K562 (cell line): ENCODE measurements at regions not wholly inside any gene's neighbourhood (a gene's known extent, or its start where the extent isn't known, plus 50 kb on each side); places are given as distances from the start of the nearest gene placed in this dataset.
A peak's percentile ranks its signal among the peaks of the same experiment; 100 is the strongest.

Experiments
- ATAC-seq: fragments of 200-7000 bp; cut with Tn5 transposase; 3 replicates; pipeline ENCODE4 v1.9.1; 2020; ENCODE audit warnings: moderate library complexity
- BruUV-seq: library from RNA; stranded (reverse); fragments of 400-500 nt; replicated peaks from 2 replicates; lab custom pipeline; 2021; lab: Mats Ljungman, UMichigan
- CTCF ChIA-PET: fragments of 300-600 bp; formaldehyde crosslinking; extraction: SDS; loops from one replicate; lab custom pipeline; 2021; ENCODE audit warnings: low intra/inter-chr PET ratio; lab: Yijun Ruan, JAX
- POLR2A ChIA-PET: fragments of 300-600, 350-650 bp; sonication (Branson Sonifier 250); formaldehyde crosslinking; extraction: SDS; loops from one replicate; lab custom pipeline; 2021; ENCODE audit warnings: antibody characterized with exemption, inconsistent platforms; lab: Yijun Ruan, JAX
- DNase-seq, 4 experiments: peaks; one replicate each; pipeline versions ENCODE4 v3.0.0 to v3.0.0-alpha.2; 2011 to 2018; ENCODE audit warnings: low spot score in 3 of 4, mixed read lengths in 3 of 4; ENCODE audit errors: extremely low read depth in 1 of 4
- FAIRE-seq: peaks from 2 replicates; lab custom pipeline; 2011; peaks lifted over from hg19 to GRCh38; lab: Jason Lieb, UNC
- H2AFZ ChIP-seq: 2 replicates; pipeline ENCODE4 v1.6.0; 2011; ENCODE audit warnings: low read depth, low read length, control low read depth, inconsistent platforms
- H3K27ac ChIP-seq: fragments of 200-600 bp; 3 replicates; pipeline ENCODE4 v1.8.0; 2011; ENCODE audit warnings: low read depth, mild to moderate bottlenecking, control low read depth, inconsistent platforms, low read length, moderate library complexity, mixed read lengths; ENCODE audit errors: extremely low read depth
- H3K27me3 ChIP-seq, 2 experiments: fragments of 300-600 bp in 1 of 2; 2 replicates in 1 of 2; 3 replicates in 1 of 2; pipeline versions ENCODE4 v1.6.0 to v1.8.0; 2011; ENCODE audit warnings: inconsistent platforms in 2 of 2, low read length in 2 of 2, mild to moderate bottlenecking in 1 of 2, mixed read lengths in 1 of 2, moderate library complexity in 1 of 2; ENCODE audit not compliant: control insufficient read depth in 2 of 2, insufficient read depth in 2 of 2
- H3K36me3 ChIP-seq: fragments of 300-600 bp; 3 replicates; pipeline ENCODE4 v1.8.0; 2011; ENCODE audit warnings: mild to moderate bottlenecking, low read length, inconsistent platforms; ENCODE audit not compliant: control insufficient read depth, insufficient read depth
- H3K4me1 ChIP-seq, 2 experiments: fragments of 200-600 bp in 1 of 2; replicated peaks in 1 of 2; 2 replicates in 1 of 2; 3 replicates in 1 of 2; pipeline versions ENCODE4 v1.5.1 to v1.8.0; 2011; ENCODE audit warnings: inconsistent platforms in 2 of 2, low read length in 2 of 2, mild to moderate bottlenecking in 1 of 2, mixed read lengths in 1 of 2, moderate library complexity in 1 of 2; ENCODE audit not compliant: control insufficient read depth in 2 of 2, insufficient read depth in 2 of 2
- H3K4me2 ChIP-seq: 2 replicates; pipeline ENCODE4 v1.6.1; 2011; ENCODE audit warnings: low read length, control low read depth, inconsistent platforms, mixed read lengths; ENCODE audit not compliant: insufficient read depth
- H3K4me3 ChIP-seq: fragments of 200-600 bp; sonication (generic), shearing (Covaris generic); 2 replicates; pipeline ENCODE4 v1.5.1; 2016; ENCODE audit warnings: control low read depth, inconsistent platforms
- H3K79me2 ChIP-seq: fragments of 200-600 bp; 3 replicates; pipeline ENCODE4 v1.8.0; 2011; ENCODE audit warnings: low read length, inconsistent platforms; ENCODE audit not compliant: control insufficient read depth, insufficient read depth
- H3K9ac ChIP-seq, 2 experiments: 2 replicates each; pipeline versions ENCODE4 v1.6.0 to v1.6.1; 2011; ENCODE audit warnings: low read depth in 2 of 2, low read length in 2 of 2, control low read depth in 1 of 2, inconsistent platforms in 1 of 2, mild to moderate bottlenecking in 1 of 2, mixed read lengths in 1 of 2; ENCODE audit not compliant: insufficient read depth in 1 of 2
- H3K9me1 ChIP-seq: one replicate; pipeline ENCODE4 v1.6.0; 2011; ENCODE audit warnings: inconsistent platforms, mild to moderate bottlenecking, low read length, moderate library complexity; ENCODE audit not compliant: control insufficient read depth, insufficient read depth
- H3K9me3 ChIP-seq: replicated peaks from 2 replicates; pipeline ENCODE4 v1.5.1; 2011; ENCODE audit warnings: low read depth, low read length, inconsistent platforms; ENCODE audit not compliant: control insufficient read depth, insufficient read depth
- H4K20me1 ChIP-seq: replicated peaks from 2 replicates; pipeline ENCODE4 v1.6.1; 2011; ENCODE audit warnings: low read length, inconsistent platforms, mixed read lengths; ENCODE audit not compliant: control insufficient read depth, insufficient read depth
- BACH1 ChIP-seq: fragments of 200-800 bp; sonication (Bioruptor generic); IDR thresholded peaks from 2 replicates; pipeline ENCODE4 v1.6.1; 2016; ENCODE audit warnings: missing genetic modification characterization, missing compliant biosample characterization
- BRF1 ChIP-seq: IDR thresholded peaks from 3 replicates; pipeline ENCODE4 v1.6.1; 2011; ENCODE audit warnings: borderline replicate concordance, mild to moderate bottlenecking; ENCODE audit not compliant: insufficient read length; ENCODE audit errors: extremely low read depth
- CBX3 ChIP-seq, 2 experiments: IDR thresholded peaks; 1 replicate in 1 of 2; 2 replicates in 1 of 2; pipeline ENCODE4 v1.6.1; 2012; ENCODE audit warnings: inconsistent platforms in 2 of 2, low read length in 2 of 2, borderline replicate concordance in 1 of 2, control low read depth in 1 of 2
- FOXM1 ChIP-seq, 2 experiments: fragments of 450-650 bp in 1 of 2; sonication (generic) in 1 of 2; formaldehyde crosslinking in 1 of 2; IDR thresholded peaks; 2 replicates each; pipeline versions ENCODE4 v1.6.1 to v1.9.0; 2017 to 2022; ENCODE audit warnings: low read depth in 2 of 2, mild to moderate bottlenecking in 2 of 2, missing genetic modification reagents in 1 of 2, moderate library complexity in 1 of 2
- HDAC1 ChIP-seq, 2 experiments: fragments of 450-650 bp; IDR thresholded peaks; 2 replicates each; pipeline ENCODE4 v1.6.1; 2016 to 2017; ENCODE audit warnings: inconsistent platforms in 1 of 2, mild to moderate bottlenecking in 1 of 2, moderate library complexity in 1 of 2
- NFIC ChIP-seq: fragments of 450-650 bp; IDR thresholded peaks from 2 replicates; pipeline ENCODE4 v1.6.1; 2017; ENCODE audit warnings: mild to moderate bottlenecking, inconsistent platforms
- ZBTB43 ChIP-seq: sonication (generic); formaldehyde crosslinking; IDR thresholded peaks from 2 replicates; pipeline ENCODE4 v1.8.0; 2023; ENCODE audit warnings: mild to moderate bottlenecking, missing genetic modification reagents
- ZNF12 ChIP-seq: sonication (generic); formaldehyde crosslinking; IDR thresholded peaks from 2 replicates; pipeline ENCODE4 v1.4.0; 2020; ENCODE audit warnings: mild to moderate bottlenecking, missing genetic modification reagents
- ZNF785 ChIP-seq: fragments of 250-450 bp; sonication (Bioruptor Pico); IDR thresholded peaks from 2 replicates; pipeline ENCODE4 v1.4.0; 2020; ENCODE audit warnings: mild to moderate bottlenecking
- WGBS: fragments of 100-300 bp; shearing (Covaris generic); methylation state at CpG from one replicate; pipeline ENCODE4 v1.1.6; 2016; ENCODE audit warnings: low coverage, mixed read lengths; ENCODE audit not compliant: insufficient coverage; ENCODE audit errors: missing lambda C conversion rate; 5-methylcytosine and 5-hydroxymethylcytosine counted together
- in situ Hi-C: fragments of 300-500 bp; cut with MboI; formaldehyde crosslinking; loops from 4 replicates; pipeline ENCODE4 v1.15.0; 2018; ENCODE audit warnings: inconsistent platforms, mixed read lengths
- intact Hi-C: fragments of 100-400 bp; cut with micrococcal nuclease; formaldehyde crosslinking; loops from 2 replicates; pipeline ENCODE4 v1.14.2; 2022

- no peak for FAIRE-seq
- Histone ChIP-seq H2AFZ (no peak overlapping the region), H3K36me3 (no peaks in the 10 kb centered on the region)
These were observed 334.4 kb upstream of the ACTBL2 start for GRCh38 chr5:57817001-57817453.

DNA sequence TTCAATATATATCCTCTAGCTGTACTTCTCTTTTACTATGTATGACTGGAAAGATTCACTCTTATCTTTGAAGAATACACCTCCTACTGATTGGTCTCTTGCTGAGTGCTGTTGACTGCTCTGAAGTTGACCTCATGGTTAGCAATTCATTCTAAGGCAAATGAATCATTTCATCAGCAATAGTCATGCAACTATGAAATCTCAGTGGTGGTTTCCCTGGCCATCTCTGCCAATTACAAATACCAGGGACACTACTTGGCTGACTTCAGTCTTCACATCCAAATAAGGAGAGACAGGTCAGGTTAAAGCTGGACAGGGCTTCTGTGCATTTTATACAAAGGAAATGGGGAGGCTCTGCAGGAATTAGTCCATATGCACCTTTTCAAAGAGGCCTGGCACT is 333.5 kb upstream of the ACTBL2 start:
- no peaks in the 10 kb centered on the region for H3K9me1 ChIP-seq
- no peak overlapping the region for H2AFZ ChIP-seq
- no peak for DNase-seq
- no peaks in the 10 kb centered on the region for H3K4me1 ChIP-seq
- H3K36me3 ChIP-seq, result no peaks in the 10 kb centered on the region
- no peaks in the 10 kb centered on the region for H4K20me1 ChIP-seq
- FAIRE-seq, result no peak
- intact Hi-C loops, result no loop called here
- ATAC-seq, result no peak
- TF ChIP-seq FOXM1 (IDR thresholded peaks at IDR 0.05; ENCODE audit: low read depth) (no peak), FOXM1 (CRISPR knock-in tag; IDR thresholded peaks at IDR 0.05; ENCODE audit: low read depth) (no peak), CBX3 (IDR thresholded peaks at IDR 0.05; ENCODE audit: borderline replicate concordance in 1 of 2, low read length in 2 of 2) (no peak), ZNF785 (no peak), BACH1 (tag) (no peak), HDAC1 (IDR thresholded peaks at IDR 0.05) (no peak)
- in situ Hi-C loops, result no loop called here
- H3K9ac ChIP-seq, result no peak overlapping the region
- no peaks in the 10 kb centered on the region for H3K79me2 ChIP-seq
- CTCF ChIA-PET, result no interaction called here
- H3K27ac ChIP-seq, result no peak overlapping the region
- POLR2A ChIA-PET, result no interaction called here
- BruUV-seq, result no TSS peak
- H3K9me3 ChIP-seq, result no peaks in the 10 kb centered on the region
- H3K27me3 ChIP-seq, result no peaks in the 10 kb centered on the region
- H3K4me3 ChIP-seq, result no peak overlapping the region
- H3K4me2 ChIP-seq, result no peak overlapping the region

More at GRCh38 chr5:57817001-57817453, 334.4 kb upstream of the ACTBL2 start:
- no peaks in the 10 kb centered on the region for H3K9me1 ChIP-seq
- H3K9ac ChIP-seq, result no peak overlapping the region
- intact Hi-C loops (no loop called here), in situ Hi-C loops (no loop called here)
- no peak overlapping the region for H3K4me3 ChIP-seq
- H3K27me3 ChIP-seq, result no peaks in the 10 kb centered on the region
- ChIA-PET CTCF (no interaction called here), POLR2A (interaction anchor here (0.6 kb wide), 1 partner anchor 9 kb away, joined by 4 read pairs; no protein-coding TSS in a partner anchor)
- no peaks in the 10 kb centered on the region for H3K9me3 ChIP-seq
- DNase-seq (no peak), ATAC-seq (no peak)
- no peaks in the 10 kb centered on the region for H3K4me1 ChIP-seq
- no peak overlapping the region for H3K4me2 ChIP-seq
- no TSS peak for BruUV-seq
- H3K79me2 ChIP-seq, result no peaks in the 10 kb centered on the region
- TF ChIP-seq BRF1 (no peak), ZBTB43 (no peak), ZNF12 (no peak), NFIC (peak; percentile 49)
- H3K27ac ChIP-seq, result no peak overlapping the region
- H4K20me1 ChIP-seq, result no peaks in the 10 kb centered on the region
- WGBS, result 0% methylated on average over 2 of the region's 2 CpGs
